Ishikawa (cell line): ENCODE measurements at regions not wholly inside any gene's neighbourhood (a gene's known extent, or its start where the extent isn't known, plus 50 kb on each side); places are given as distances from the start of the nearest gene placed in this dataset.

Experiments used
- EP300 ChIP-seq: IDR thresholded peaks from 2 replicates; pipeline ENCODE4 v1.6.1; 2012; ENCODE audit warnings: borderline replicate concordance
- FOXM1 ChIP-seq: IDR thresholded peaks from 2 replicates; pipeline ENCODE4 v1.6.1; 2012; ENCODE audit warnings: low read depth, borderline replicate concordance
- RAD21 ChIP-seq: IDR thresholded peaks from 2 replicates; pipeline ENCODE4 v1.6.1; 2012; ENCODE audit warnings: low read depth
- ZBTB7A ChIP-seq: IDR thresholded peaks from 2 replicates; pipeline ENCODE4 v1.6.1; 2012; ENCODE audit warnings: low read depth
- TF ChIP-seq, protein P1 (sequence below): IDR thresholded peaks from 2 replicates; pipeline ENCODE4 v1.6.1; 2012; ENCODE audit warnings: low read depth, mild to moderate bottlenecking

DNA sequence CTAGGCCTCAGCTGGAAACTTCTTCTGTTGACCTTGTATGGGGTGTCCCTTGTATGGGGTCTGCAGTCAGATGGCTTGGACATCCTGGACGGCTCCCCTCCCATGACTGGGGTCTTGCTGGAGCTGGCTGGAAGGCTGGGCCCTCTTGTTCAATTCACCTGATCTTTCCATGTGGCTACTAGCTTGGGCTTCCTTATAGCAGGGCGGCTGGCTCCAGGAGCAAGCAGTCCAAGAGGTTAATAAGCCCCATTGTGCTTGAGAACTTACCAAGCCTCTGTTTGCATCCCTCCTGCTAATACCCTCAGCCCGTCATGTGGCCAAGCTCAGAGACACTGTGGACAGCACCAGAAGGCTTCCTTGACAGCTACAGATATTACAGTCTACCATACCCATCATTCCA lies 111.6 kb upstream of the NPAS2 start:
- no peak for TF ChIP-seq ZBTB7A
- TF ChIP-seq RAD21: no peak
- TF ChIP-seq, protein P1, sequence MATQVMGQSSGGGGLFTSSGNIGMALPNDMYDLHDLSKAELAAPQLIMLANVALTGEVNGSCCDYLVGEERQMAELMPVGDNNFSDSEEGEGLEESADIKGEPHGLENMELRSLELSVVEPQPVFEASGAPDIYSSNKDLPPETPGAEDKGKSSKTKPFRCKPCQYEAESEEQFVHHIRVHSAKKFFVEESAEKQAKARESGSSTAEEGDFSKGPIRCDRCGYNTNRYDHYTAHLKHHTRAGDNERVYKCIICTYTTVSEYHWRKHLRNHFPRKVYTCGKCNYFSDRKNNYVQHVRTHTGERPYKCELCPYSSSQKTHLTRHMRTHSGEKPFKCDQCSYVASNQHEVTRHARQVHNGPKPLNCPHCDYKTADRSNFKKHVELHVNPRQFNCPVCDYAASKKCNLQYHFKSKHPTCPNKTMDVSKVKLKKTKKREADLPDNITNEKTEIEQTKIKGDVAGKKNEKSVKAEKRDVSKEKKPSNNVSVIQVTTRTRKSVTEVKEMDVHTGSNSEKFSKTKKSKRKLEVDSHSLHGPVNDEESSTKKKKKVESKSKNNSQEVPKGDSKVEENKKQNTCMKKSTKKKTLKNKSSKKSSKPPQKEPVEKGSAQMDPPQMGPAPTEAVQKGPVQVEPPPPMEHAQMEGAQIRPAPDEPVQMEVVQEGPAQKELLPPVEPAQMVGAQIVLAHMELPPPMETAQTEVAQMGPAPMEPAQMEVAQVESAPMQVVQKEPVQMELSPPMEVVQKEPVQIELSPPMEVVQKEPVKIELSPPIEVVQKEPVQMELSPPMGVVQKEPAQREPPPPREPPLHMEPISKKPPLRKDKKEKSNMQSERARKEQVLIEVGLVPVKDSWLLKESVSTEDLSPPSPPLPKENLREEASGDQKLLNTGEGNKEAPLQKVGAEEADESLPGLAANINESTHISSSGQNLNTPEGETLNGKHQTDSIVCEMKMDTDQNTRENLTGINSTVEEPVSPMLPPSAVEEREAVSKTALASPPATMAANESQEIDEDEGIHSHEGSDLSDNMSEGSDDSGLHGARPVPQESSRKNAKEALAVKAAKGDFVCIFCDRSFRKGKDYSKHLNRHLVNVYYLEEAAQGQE: no peak
- no peak for TF ChIP-seq EP300
- TF ChIP-seq FOXM1: no peak
